A673 (cell line): ENCODE measurements at regions not wholly inside any gene's neighbourhood (a gene's known extent, or its start where the extent isn't known, plus 50 kb on each side); places are given as distances from the start of the nearest gene placed in this dataset.

Experiments
- BruUV-seq: library from RNA; stranded (reverse); fragments of 400-500 nt; replicated peaks from 2 replicates; lab custom pipeline; 2021; lab: Mats Ljungman, UMichigan
- CTCF ChIA-PET: fragments of 300-600 bp; sonication (Branson Sonifier 250); formaldehyde crosslinking; loops from one replicate; lab custom pipeline; 2022; ENCODE audit warnings: antibody characterized with exemption; lab: Charles Lee
- POLR2A ChIA-PET: fragments of 300-600 bp; sonication (Branson Sonifier 250); formaldehyde crosslinking; loops from one replicate; lab custom pipeline; 2022; ENCODE audit warnings: antibody characterized with exemption; ENCODE audit not compliant: low non-redundant PET; lab: Charles Lee
- DNase-seq: peaks from one replicate; pipeline ENCODE4 v3.0.0-alpha.2; 2015; ENCODE audit warnings: low spot score
- H3K27ac ChIP-seq: fragments of 200-600 bp; sonication (generic); 2 replicates; pipeline ENCODE4 v1.5.1; 2016; ENCODE audit warnings: mixed run types, low read depth, mild to moderate bottlenecking, mixed read lengths, antibody characterized with exemption, low read length; ENCODE audit not compliant: poor library complexity, severe bottlenecking
- H3K27me3 ChIP-seq: fragments of 200-600 bp; sonication (generic); replicated peaks from 2 replicates; pipeline ENCODE4 v1.6.1; 2017; ENCODE audit warnings: mixed run types, low read depth, mild to moderate bottlenecking, mixed read lengths, antibody characterized with exemption, low read length; ENCODE audit not compliant: insufficient read depth, poor library complexity
- H3K36me3 ChIP-seq: fragments of 200-600 bp; sonication (generic); 2 replicates; pipeline ENCODE4 v1.6.1; 2016; ENCODE audit warnings: mixed run types, mild to moderate bottlenecking, mixed read lengths, antibody characterized with exemption, low read length; ENCODE audit not compliant: insufficient read depth, poor library complexity, severe bottlenecking
- H3K4me1 ChIP-seq: fragments of 200-600 bp; sonication (generic); 2 replicates; pipeline ENCODE4 v1.6.1; 2017; ENCODE audit warnings: mixed run types, mild to moderate bottlenecking, mixed read lengths, antibody characterized with exemption, low read length; ENCODE audit not compliant: insufficient read depth, poor library complexity, severe bottlenecking
- H3K4me3 ChIP-seq: fragments of 200-600 bp; sonication (generic); 2 replicates; pipeline ENCODE4 v1.5.1; 2016; ENCODE audit warnings: low read depth, mixed run types, mild to moderate bottlenecking, mixed read lengths, low read length; ENCODE audit not compliant: poor library complexity, severe bottlenecking
- H3K9me3 ChIP-seq: fragments of 200-600 bp; sonication (generic); 2 replicates; pipeline ENCODE4 v1.6.1; 2016; ENCODE audit warnings: mixed run types, low read depth, mild to moderate bottlenecking, mixed read lengths, antibody characterized with exemption, low read length; ENCODE audit not compliant: poor library complexity, severe bottlenecking
- EZH2 ChIP-seq: fragments of 200-600 bp; sonication (generic); IDR thresholded peaks from 2 replicates; pipeline ENCODE4 v1.6.1; 2017; ENCODE audit warnings: borderline replicate concordance, low read depth, mild to moderate bottlenecking, mixed read lengths, antibody characterized with exemption, low read length; ENCODE audit not compliant: poor library complexity, severe bottlenecking
- intact Hi-C: fragments of 100-400 bp; cut with micrococcal nuclease; formaldehyde crosslinking; loops from one replicate; pipeline ENCODE4 v1.10.0; 2022; ENCODE audit not compliant: unreplicated experiment
- TF ChIP-seq, protein P1 (sequence below): fragments of 300-800, 200-600 bp; sonication (generic); conservative IDR thresholded peaks from 2 replicates; pipeline ENCODE4 v1.5.1; 2017; ENCODE audit warnings: low read depth, mild to moderate bottlenecking, antibody characterized with exemption, low read length, moderate library complexity, mixed read lengths

DNA sequence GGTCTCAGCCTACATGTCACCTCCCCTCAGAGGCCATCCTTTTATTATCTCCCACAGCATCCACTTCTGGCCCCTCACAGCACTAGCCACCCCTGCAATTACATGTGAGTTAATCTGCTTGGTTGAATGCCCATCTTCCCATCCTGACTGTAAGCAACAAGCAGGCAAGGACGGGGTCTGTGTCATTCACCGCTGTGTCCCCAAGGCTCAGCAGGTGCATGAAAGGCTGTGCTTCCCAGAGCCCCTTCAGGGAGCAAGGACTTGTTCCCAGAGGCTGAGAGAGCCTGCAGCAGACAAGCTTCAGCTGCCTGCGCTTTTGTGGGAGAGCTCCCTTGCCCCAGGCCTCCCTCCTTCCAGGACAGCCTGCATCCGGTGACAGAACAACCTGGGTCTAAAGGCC is 172.7 kb upstream of the GSC start:
- Histone ChIP-seq H3K4me1 (peaks cover 2% of the 10 kb centered on the region), H3K27ac (no peak overlapping the region), H3K36me3 (no peaks in the 10 kb centered on the region), H3K9me3 (no peaks in the 10 kb centered on the region), H3K27me3 (no peaks in the 10 kb centered on the region), H3K4me3 (no peak overlapping the region)
- POLR2A ChIA-PET, result no interaction called here
- no peak for DNase-seq
- intact Hi-C loops, result no loop called here
- BruUV-seq, result no TSS peak
- no peak for TF ChIP-seq EZH2
- TF ChIP-seq, protein P1, sequence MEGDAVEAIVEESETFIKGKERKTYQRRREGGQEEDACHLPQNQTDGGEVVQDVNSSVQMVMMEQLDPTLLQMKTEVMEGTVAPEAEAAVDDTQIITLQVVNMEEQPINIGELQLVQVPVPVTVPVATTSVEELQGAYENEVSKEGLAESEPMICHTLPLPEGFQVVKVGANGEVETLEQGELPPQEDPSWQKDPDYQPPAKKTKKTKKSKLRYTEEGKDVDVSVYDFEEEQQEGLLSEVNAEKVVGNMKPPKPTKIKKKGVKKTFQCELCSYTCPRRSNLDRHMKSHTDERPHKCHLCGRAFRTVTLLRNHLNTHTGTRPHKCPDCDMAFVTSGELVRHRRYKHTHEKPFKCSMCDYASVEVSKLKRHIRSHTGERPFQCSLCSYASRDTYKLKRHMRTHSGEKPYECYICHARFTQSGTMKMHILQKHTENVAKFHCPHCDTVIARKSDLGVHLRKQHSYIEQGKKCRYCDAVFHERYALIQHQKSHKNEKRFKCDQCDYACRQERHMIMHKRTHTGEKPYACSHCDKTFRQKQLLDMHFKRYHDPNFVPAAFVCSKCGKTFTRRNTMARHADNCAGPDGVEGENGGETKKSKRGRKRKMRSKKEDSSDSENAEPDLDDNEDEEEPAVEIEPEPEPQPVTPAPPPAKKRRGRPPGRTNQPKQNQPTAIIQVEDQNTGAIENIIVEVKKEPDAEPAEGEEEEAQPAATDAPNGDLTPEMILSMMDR, result no peak
- CTCF ChIA-PET, result no interaction called here

DNA sequence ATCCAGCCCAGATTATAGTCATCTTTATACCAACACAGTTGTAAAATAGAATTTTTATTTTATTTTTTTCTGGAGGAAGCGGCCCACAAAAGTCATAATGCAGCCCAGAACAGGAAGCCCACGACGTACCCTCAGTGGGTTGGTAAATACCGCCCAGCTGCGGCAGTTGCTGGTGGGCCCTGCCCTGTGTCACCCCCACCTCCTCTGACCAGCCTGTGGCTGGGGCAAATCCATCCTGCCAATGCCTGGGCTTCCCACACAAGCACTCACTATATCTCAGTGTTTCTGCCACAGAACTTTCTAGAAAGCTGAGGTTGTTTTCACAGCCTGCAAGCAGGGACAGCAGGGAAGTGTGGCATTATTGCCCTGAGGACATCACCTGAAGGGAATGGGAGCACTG is 171.4 kb upstream of the GSC start:
- Histone ChIP-seq H3K27me3 (no peaks in the 10 kb centered on the region), H3K4me1 (peaks cover 12% of the 10 kb centered on the region), H3K27ac (no peak overlapping the region), H3K9me3 (no peaks in the 10 kb centered on the region), H3K4me3 (no peak overlapping the region), H3K36me3 (no peaks in the 10 kb centered on the region)
- DNase-seq, result no peak
- intact Hi-C loops, result no loop called here
- CTCF ChIA-PET, result no interaction called here
- no TSS peak for BruUV-seq
- TF ChIP-seq, protein P1, result no peak
- TF ChIP-seq EZH2, result no peak
- POLR2A ChIA-PET, result no interaction called here

DNA sequence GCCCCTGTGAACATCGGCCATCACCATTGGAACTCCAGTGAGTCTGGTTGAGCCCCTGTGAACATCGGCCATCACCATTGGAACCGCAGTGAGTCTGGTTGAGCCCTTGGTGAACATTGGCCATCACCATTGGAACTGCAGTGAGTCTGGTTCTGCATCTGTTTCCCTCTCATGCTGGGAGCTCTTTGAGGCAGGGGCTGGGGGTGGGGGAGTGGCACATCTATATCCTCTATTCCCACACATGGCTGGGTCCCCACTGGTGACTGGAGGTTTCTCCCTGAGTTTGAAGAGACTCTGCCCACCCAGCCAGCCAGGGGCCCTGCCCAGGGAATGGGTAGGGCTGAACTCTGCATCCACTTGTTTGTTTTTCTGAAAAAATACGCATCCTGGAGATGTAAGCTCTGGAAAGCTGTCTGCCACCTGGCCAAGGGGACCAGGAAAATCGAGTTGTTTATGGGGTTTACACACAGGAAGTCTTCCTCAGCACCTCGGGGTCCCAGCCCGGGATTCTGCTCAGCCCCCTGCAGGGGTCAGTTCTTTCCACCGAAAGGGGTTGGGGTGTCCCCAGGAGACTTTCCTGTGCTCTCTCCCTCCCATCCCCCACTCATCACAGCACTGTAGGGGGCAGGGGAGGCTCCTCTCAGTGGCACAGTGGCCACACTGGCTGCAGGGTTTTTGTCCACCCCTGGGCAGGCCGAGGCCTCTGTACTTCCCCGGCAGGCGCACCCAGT is 170.5 kb upstream of the GSC start:
- CTCF ChIA-PET, result no interaction called here
- POLR2A ChIA-PET, result no interaction called here
- no TSS peak for BruUV-seq
- Histone ChIP-seq H3K27me3 (no peaks in the 10 kb centered on the region), H3K27ac (no peak overlapping the region), H3K4me3 (no peak overlapping the region), H3K36me3 (no peaks in the 10 kb centered on the region), H3K9me3 (no peaks in the 10 kb centered on the region), H3K4me1 (peaks cover 17% of the 10 kb centered on the region)
- intact Hi-C loops, result no loop called here
- DNase-seq, result no peak
- TF ChIP-seq EZH2, result no peak
- TF ChIP-seq, protein P1, result no peak
